ENCODE measurements at regions not wholly inside any gene's neighbourhood (a gene's known extent, or its start where the extent isn't known, plus 50 kb on each side); places are given as distances from the start of the nearest gene placed in this dataset.

DNA sequence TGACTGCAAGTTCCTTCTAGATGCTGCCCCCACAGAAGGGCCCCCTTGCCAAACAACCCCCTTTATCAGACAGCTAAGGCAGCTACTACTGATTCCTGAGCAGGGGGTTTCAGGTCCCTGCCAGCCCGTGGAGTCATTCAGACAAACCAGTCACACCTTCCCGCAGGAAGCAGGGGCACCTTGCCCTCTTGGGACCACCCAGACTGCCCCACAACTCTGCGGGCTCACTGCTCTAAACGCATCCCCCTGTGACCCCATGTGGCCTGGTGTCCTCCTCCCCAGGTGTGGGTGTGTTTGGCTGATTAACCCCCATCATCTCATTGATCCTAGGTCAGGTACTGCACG, 298.9 kb downstream of the TCERG1L start:
- TF ChIP-seq, protein P1, sequence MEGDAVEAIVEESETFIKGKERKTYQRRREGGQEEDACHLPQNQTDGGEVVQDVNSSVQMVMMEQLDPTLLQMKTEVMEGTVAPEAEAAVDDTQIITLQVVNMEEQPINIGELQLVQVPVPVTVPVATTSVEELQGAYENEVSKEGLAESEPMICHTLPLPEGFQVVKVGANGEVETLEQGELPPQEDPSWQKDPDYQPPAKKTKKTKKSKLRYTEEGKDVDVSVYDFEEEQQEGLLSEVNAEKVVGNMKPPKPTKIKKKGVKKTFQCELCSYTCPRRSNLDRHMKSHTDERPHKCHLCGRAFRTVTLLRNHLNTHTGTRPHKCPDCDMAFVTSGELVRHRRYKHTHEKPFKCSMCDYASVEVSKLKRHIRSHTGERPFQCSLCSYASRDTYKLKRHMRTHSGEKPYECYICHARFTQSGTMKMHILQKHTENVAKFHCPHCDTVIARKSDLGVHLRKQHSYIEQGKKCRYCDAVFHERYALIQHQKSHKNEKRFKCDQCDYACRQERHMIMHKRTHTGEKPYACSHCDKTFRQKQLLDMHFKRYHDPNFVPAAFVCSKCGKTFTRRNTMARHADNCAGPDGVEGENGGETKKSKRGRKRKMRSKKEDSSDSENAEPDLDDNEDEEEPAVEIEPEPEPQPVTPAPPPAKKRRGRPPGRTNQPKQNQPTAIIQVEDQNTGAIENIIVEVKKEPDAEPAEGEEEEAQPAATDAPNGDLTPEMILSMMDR (IDR thresholded peaks at IDR 0.05; ENCODE audit: insufficient read depth, low read length, poor library complexity, severe bottlenecking) = no peak
- Histone ChIP-seq H3K27me3 (replicated peaks; ENCODE audit: control insufficient read depth, insufficient read depth, low read length) (no peaks in the 10 kb centered on the region), H3K4me3 (replicated peaks; ENCODE audit: low read depth, low read length) (no peak overlapping the region), H3K36me3 (ENCODE audit: control insufficient read depth, insufficient read depth, low read length) (no peaks in the 10 kb centered on the region)
- DNase-seq (ENCODE audit: extremely low read depth, insufficient read length) = no peak

DNA sequence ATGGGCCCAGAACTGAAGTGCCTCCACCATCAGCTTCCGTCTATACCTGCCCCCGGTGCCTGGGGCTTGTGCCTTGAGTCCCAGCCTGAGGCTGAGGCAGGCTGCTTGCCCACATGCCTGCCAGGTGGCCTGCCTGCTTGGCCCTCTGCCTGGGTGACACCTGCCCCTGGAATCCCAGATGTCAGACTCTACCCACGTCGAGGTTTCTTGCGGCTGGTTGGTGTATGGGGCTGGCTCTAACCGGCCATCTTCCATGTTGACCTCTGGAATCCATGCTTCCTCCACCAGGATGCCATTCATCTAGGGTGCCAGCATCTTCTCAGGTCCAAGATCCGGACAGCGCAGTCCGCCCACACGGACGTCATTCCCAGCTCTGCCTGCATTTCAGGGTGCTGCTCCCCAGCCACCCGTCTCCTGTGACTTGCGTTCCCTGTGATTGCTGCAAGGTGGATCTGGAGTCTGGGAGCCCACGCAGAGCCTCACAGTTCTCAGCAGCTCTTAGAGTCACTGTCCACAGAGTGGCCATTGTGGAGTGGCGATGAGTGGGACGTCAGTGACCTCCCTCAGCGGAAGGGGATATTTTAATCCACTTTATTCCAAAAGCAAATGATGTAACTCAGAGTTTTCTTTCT, 298.1 kb downstream of the TCERG1L start:
- no peaks in the 10 kb centered on the region for H3K36me3 ChIP-seq (ENCODE audit: control insufficient read depth, insufficient read depth, low read length)
- TF ChIP-seq, protein P1 (IDR thresholded peaks at IDR 0.05; ENCODE audit: insufficient read depth, low read length, poor library complexity, severe bottlenecking) = no peak
- DNase-seq (ENCODE audit: extremely low read depth, insufficient read length) = no peak
- H3K27me3 ChIP-seq (replicated peaks; ENCODE audit: control insufficient read depth, insufficient read depth, low read length) = no peaks in the 10 kb centered on the region
- H3K4me3 ChIP-seq (replicated peaks; ENCODE audit: low read depth, low read length) = no peak overlapping the region

DNA sequence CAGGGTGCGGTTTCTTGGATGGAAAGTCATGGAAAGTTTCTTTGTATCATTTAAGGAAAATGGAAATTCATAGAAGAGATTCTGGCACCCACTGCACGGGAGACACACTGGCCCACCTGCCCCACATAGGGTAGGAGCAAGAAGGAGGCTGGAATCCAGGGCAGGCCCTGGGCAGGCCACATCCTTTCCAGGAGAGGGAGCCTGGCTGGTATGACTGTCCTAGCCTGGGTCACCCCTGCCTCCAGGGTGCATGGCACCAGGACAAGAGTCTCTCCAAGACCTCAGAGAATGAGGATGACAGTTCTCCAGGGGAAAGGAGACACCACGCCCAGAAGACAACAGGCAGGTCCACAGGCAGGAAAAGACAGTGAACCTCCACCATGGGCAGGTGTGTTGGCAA, 297.2 kb downstream of the TCERG1L start:
- TF ChIP-seq, protein P1 (IDR thresholded peaks at IDR 0.05; ENCODE audit: insufficient read depth, low read length, poor library complexity, severe bottlenecking) = no peak
- no peak overlapping the region for H3K4me3 ChIP-seq (replicated peaks; ENCODE audit: low read depth, low read length)
- no peaks in the 10 kb centered on the region for H3K36me3 ChIP-seq (ENCODE audit: control insufficient read depth, insufficient read depth, low read length)
- DNase-seq (ENCODE audit: extremely low read depth, insufficient read length) = no peak
- no peaks in the 10 kb centered on the region for H3K27me3 ChIP-seq (replicated peaks; ENCODE audit: control insufficient read depth, insufficient read depth, low read length)

DNA sequence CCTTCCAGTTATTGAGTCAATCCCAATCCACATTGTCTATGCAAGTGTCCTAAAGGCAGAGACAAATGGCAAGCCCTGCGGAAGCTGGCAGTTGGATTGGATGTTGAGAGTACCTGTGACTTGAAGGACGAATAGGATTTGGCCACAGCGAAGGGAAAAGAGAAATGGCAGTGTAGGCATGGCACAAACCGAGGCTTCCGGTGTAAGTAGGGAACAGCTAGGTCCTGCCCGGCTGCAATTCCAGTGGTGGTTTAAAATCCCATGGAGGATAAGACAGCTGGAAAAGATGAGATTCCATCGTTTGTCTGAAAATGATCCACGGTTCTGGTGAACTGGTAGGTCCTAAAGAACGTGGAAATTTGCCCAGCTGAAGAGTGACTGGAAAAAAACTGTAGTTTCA, 296.2 kb downstream of the TCERG1L start:
- Histone ChIP-seq H3K4me3 (replicated peaks; ENCODE audit: low read depth, low read length) (no peak overlapping the region), H3K36me3 (ENCODE audit: control insufficient read depth, insufficient read depth, low read length) (no peaks in the 10 kb centered on the region), H3K27me3 (replicated peaks; ENCODE audit: control insufficient read depth, insufficient read depth, low read length) (no peaks in the 10 kb centered on the region)
- TF ChIP-seq, protein P1 (IDR thresholded peaks at IDR 0.05; ENCODE audit: insufficient read depth, low read length, poor library complexity, severe bottlenecking) = no peak
- DNase-seq (ENCODE audit: extremely low read depth, insufficient read length) = no peak

DNA sequence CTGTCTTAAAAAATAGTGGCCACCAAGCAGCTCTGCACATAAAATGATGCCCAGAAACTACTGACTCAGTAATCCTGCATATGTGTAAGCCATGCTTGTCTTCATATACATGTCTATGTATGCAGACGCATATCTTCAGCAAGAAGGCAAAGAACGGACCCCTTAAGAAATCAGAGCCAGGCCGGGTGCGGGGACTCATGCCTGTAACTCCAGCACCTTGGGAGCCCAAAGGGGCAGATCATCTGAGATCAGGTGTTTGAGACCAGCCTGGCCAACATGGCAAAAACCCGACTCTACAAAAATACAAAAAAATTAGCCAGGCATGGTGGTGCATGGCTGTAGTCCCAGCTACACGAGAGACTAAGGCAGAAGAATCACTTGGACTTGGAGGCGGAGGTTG, 295.0 kb downstream of the TCERG1L start:
- H3K27me3 ChIP-seq (replicated peaks; ENCODE audit: control insufficient read depth, insufficient read depth, low read length) = no peaks in the 10 kb centered on the region
- no peaks in the 10 kb centered on the region for H3K36me3 ChIP-seq (ENCODE audit: control insufficient read depth, insufficient read depth, low read length)
- TF ChIP-seq, protein P1 (IDR thresholded peaks at IDR 0.05; ENCODE audit: insufficient read depth, low read length, poor library complexity, severe bottlenecking) = no peak
- DNase-seq (ENCODE audit: extremely low read depth, insufficient read length) = no peak
- H3K4me3 ChIP-seq (replicated peaks; ENCODE audit: low read depth, low read length) = no peak overlapping the region
